ENCODE measurements at regions not wholly inside any gene's neighbourhood (a gene's known extent, or its start where the extent isn't known, plus 50 kb on each side); places are given as distances from the start of the nearest gene placed in this dataset.
A peak's percentile ranks its signal among the peaks of the same experiment; 100 is the strongest.

GRCh38 chr6:169869301-169869700 is 117.9 kb downstream of the ERMARD start:
- no peaks in the 10 kb centered on the region for H3K36me3 ChIP-seq (ENCODE audit: control insufficient read depth, insufficient read depth, low read length)
- no peak for ATAC-seq (ENCODE audit: low read depth in 2 of 2)
- Mint-ChIP-seq H3K9me3 (no peaks in the 10 kb centered on the region), H3K4me1 (peaks cover 0 to 33% (median 4%) of the 10 kb centered on the region in 4 donors), H3K36me3 (no peaks in the 10 kb centered on the region), H3K27ac (no peak overlapping the region), H3K27me3 (peaks cover 4% of the 10 kb centered on the region), H3K4me3 (no peak overlapping the region)
- no peaks in the 10 kb centered on the region for H3K9me3 ChIP-seq (ENCODE audit: control insufficient read depth in 2 of 2, low read length in 2 of 2)
- no peak for DNase-seq
- H3K27ac ChIP-seq (ENCODE audit: insufficient read depth, low read length, poor library complexity, severe bottlenecking): no peak overlapping the region
- no peak overlapping the region for H3K4me3 ChIP-seq (ENCODE audit: low read depth, low read length)
- peaks cover 11% of the 10 kb centered on the region for H3K4me1 ChIP-seq (ENCODE audit: control insufficient read depth, insufficient read depth, low read length, poor library complexity, severe bottlenecking)
- no peaks in the 10 kb centered on the region for H3K27me3 ChIP-seq (ENCODE audit: control insufficient read depth, insufficient read depth, low read length)

- Histone ChIP-seq H3K36me3 (ENCODE audit: control insufficient read depth, insufficient read depth, low read length) (no peaks in the 10 kb centered on the region), H3K27ac (ENCODE audit: insufficient read depth, low read length, poor library complexity, severe bottlenecking) (no peak overlapping the region), H3K4me1 (ENCODE audit: control insufficient read depth, insufficient read depth, low read length, poor library complexity, severe bottlenecking) (peaks cover 11% of the 10 kb centered on the region), H3K27me3 (ENCODE audit: control insufficient read depth, insufficient read depth, low read length) (no peaks in the 10 kb centered on the region), H3K4me3 (ENCODE audit: low read depth, low read length) (no peak overlapping the region), H3K9me3 (ENCODE audit: control insufficient read depth in 2 of 2, low read length in 2 of 2) (no peaks in the 10 kb centered on the region)
- Mint-ChIP-seq H3K27me3 (peaks cover 4% of the 10 kb centered on the region), H3K4me3 (peak overlapping the region in 2 of 4 donors; percentile 42 to 45), H3K4me1 (peaks cover 0 to 38% (median 4%) of the 10 kb centered on the region in 4 donors), H3K36me3 (no peaks in the 10 kb centered on the region), H3K9me3 (peaks cover 0 to 2% (median 0%) of the 10 kb centered on the region in 7 donors), H3K27ac (peak overlapping the region; percentile 32 to 74 (median 67))
- peak in 2 of 3 donors; percentile 52 to 87 for DNase-seq
- ATAC-seq (ENCODE audit: low read depth in 2 of 2): peak; percentile 84 to 92
Observed at GRCh38 chr6:169868458-169868857, 117.0 kb downstream of the ERMARD start.

- no peak overlapping the region for H3K4me3 ChIP-seq (ENCODE audit: low read depth, low read length)
- Mint-ChIP-seq H3K4me3 (peak overlapping the region in 2 of 4 donors; percentile 42 to 45), H3K27ac (peak overlapping the region in 2 of 3 donors; percentile 67 to 74), H3K9me3 (peaks cover 0 to 2% (median 0%) of the 10 kb centered on the region in 7 donors), H3K27me3 (peaks cover 4% of the 10 kb centered on the region), H3K4me1 (peaks cover 0 to 40% (median 4%) of the 10 kb centered on the region in 4 donors), H3K36me3 (no peaks in the 10 kb centered on the region)
- H3K9me3 ChIP-seq (ENCODE audit: control insufficient read depth in 2 of 2, low read length in 2 of 2): no peaks in the 10 kb centered on the region
- H3K27me3 ChIP-seq (ENCODE audit: control insufficient read depth, insufficient read depth, low read length): no peaks in the 10 kb centered on the region
- peaks cover 11% of the 10 kb centered on the region for H3K4me1 ChIP-seq (ENCODE audit: control insufficient read depth, insufficient read depth, low read length, poor library complexity, severe bottlenecking)
- ATAC-seq (ENCODE audit: low read depth in 2 of 2) (no peak), DNase-seq (no peak)
- H3K36me3 ChIP-seq (ENCODE audit: control insufficient read depth, insufficient read depth, low read length): no peaks in the 10 kb centered on the region
- H3K27ac ChIP-seq (ENCODE audit: insufficient read depth, low read length, poor library complexity, severe bottlenecking): no peak overlapping the region
Observed at GRCh38 chr6:169867751-169868191, 116.3 kb downstream of the ERMARD start.

GRCh38 chr6:169866668-169867521 is 115.5 kb downstream of the ERMARD start:
- Histone ChIP-seq H3K27ac (ENCODE audit: insufficient read depth, low read length, poor library complexity, severe bottlenecking) (no peak overlapping the region), H3K4me1 (ENCODE audit: control insufficient read depth, insufficient read depth, low read length, poor library complexity, severe bottlenecking) (peaks cover 11% of the 10 kb centered on the region), H3K36me3 (ENCODE audit: control insufficient read depth, insufficient read depth, low read length) (no peaks in the 10 kb centered on the region), H3K27me3 (ENCODE audit: control insufficient read depth, insufficient read depth, low read length) (no peaks in the 10 kb centered on the region), H3K4me3 (ENCODE audit: low read depth, low read length) (no peak overlapping the region), H3K9me3 (ENCODE audit: control insufficient read depth in 2 of 2, low read length in 2 of 2) (no peaks in the 10 kb centered on the region)
- DNase-seq (no peak), ATAC-seq (ENCODE audit: low read depth in 2 of 2) (no peak)
- no peak overlapping the region for H3K4me3 Mint-ChIP-seq
- peaks cover 4% of the 10 kb centered on the region for H3K27me3 Mint-ChIP-seq
- no peaks in the 10 kb centered on the region for H3K36me3 Mint-ChIP-seq
- H3K4me1 Mint-ChIP-seq: peaks cover 0 to 48% (median 4%) of the 10 kb centered on the region in 4 donors
- H3K9me3 Mint-ChIP-seq: peaks cover 0 to 2% (median 0%) of the 10 kb centered on the region in 7 donors
- no peak overlapping the region for H3K27ac Mint-ChIP-seq

GRCh38 chr6:169866140-169866534 is 114.7 kb downstream of the ERMARD start:
- H3K4me3 Mint-ChIP-seq: no peak overlapping the region
- no peak overlapping the region for H3K27ac Mint-ChIP-seq

GRCh38 chr6:169865346-169866139 is 114.1 kb downstream of the ERMARD start:
- Mint-ChIP-seq H3K9me3 (peaks cover 0 to 3% (median 0%) of the 10 kb centered on the region in 7 donors), H3K4me3 (no peak overlapping the region), H3K27me3 (peaks cover 4% of the 10 kb centered on the region), H3K4me1 (peaks cover 0 to 53% (median 8%) of the 10 kb centered on the region in 4 donors), H3K27ac (no peak overlapping the region), H3K36me3 (no peaks in the 10 kb centered on the region)
- no peak for DNase-seq
- Histone ChIP-seq H3K27me3 (ENCODE audit: control insufficient read depth, insufficient read depth, low read length) (no peaks in the 10 kb centered on the region), H3K4me1 (ENCODE audit: control insufficient read depth, insufficient read depth, low read length, poor library complexity, severe bottlenecking) (peaks cover 11% of the 10 kb centered on the region), H3K36me3 (ENCODE audit: control insufficient read depth, insufficient read depth, low read length) (no peaks in the 10 kb centered on the region), H3K27ac (ENCODE audit: insufficient read depth, low read length, poor library complexity, severe bottlenecking) (no peak overlapping the region), H3K4me3 (ENCODE audit: low read depth, low read length) (no peak overlapping the region), H3K9me3 (ENCODE audit: control insufficient read depth in 2 of 2, low read length in 2 of 2) (no peaks in the 10 kb centered on the region)
- no peak for ATAC-seq (ENCODE audit: low read depth in 2 of 2)

More at GRCh38 chr6:169866140-169866534, 114.7 kb downstream of the ERMARD start:
- no peaks in the 10 kb centered on the region for H3K36me3 Mint-ChIP-seq
- H3K27me3 Mint-ChIP-seq: peaks cover 4% of the 10 kb centered on the region
- no peak for ATAC-seq (ENCODE audit: low read depth in 2 of 2)
- Histone ChIP-seq H3K27me3 (ENCODE audit: control insufficient read depth, insufficient read depth, low read length) (no peaks in the 10 kb centered on the region), H3K4me1 (ENCODE audit: control insufficient read depth, insufficient read depth, low read length, poor library complexity, severe bottlenecking) (peaks cover 11% of the 10 kb centered on the region), H3K9me3 (ENCODE audit: control insufficient read depth in 2 of 2, low read length in 2 of 2) (no peaks in the 10 kb centered on the region), H3K27ac (ENCODE audit: insufficient read depth, low read length, poor library complexity, severe bottlenecking) (no peak overlapping the region), H3K4me3 (ENCODE audit: low read depth, low read length) (no peak overlapping the region), H3K36me3 (ENCODE audit: control insufficient read depth, insufficient read depth, low read length) (no peaks in the 10 kb centered on the region)
- peaks cover 0 to 2% (median 0%) of the 10 kb centered on the region in 7 donors for H3K9me3 Mint-ChIP-seq
- DNase-seq: no peak
- peaks cover 0 to 53% (median 4%) of the 10 kb centered on the region in 4 donors for H3K4me1 Mint-ChIP-seq

- Histone ChIP-seq H3K4me1 (ENCODE audit: control insufficient read depth, insufficient read depth, low read length, poor library complexity, severe bottlenecking) (peaks cover 15% of the 10 kb centered on the region), H3K9me3 (ENCODE audit: control insufficient read depth in 2 of 2, low read length in 2 of 2) (no peaks in the 10 kb centered on the region), H3K27me3 (ENCODE audit: control insufficient read depth, insufficient read depth, low read length) (no peaks in the 10 kb centered on the region), H3K36me3 (ENCODE audit: control insufficient read depth, insufficient read depth, low read length) (no peaks in the 10 kb centered on the region), H3K27ac (ENCODE audit: insufficient read depth, low read length, poor library complexity, severe bottlenecking) (no peak overlapping the region), H3K4me3 (ENCODE audit: low read depth, low read length) (no peak overlapping the region)
- H3K27ac Mint-ChIP-seq: peak overlapping the region in 1 of 3 donors; percentile 2
- peak overlapping the region in 1 of 4 donors; percentile 3 for H3K4me3 Mint-ChIP-seq
- DNase-seq (peak in 1 of 3 donors; percentile 12), ATAC-seq (ENCODE audit: low read depth in 2 of 2) (no peak)
- no peaks in the 10 kb centered on the region for H3K36me3 Mint-ChIP-seq
- peaks cover 0 to 55% (median 8%) of the 10 kb centered on the region in 4 donors for H3K4me1 Mint-ChIP-seq
- peaks cover under 1% of the 10 kb centered on the region for H3K27me3 Mint-ChIP-seq
- peaks cover 0 to 3% (median 0%) of the 10 kb centered on the region in 7 donors for H3K9me3 Mint-ChIP-seq
Observed at GRCh38 chr6:169864148-169865020, 113.0 kb downstream of the ERMARD start.
